NCI-H2081 (cell line): ENCODE measurements at regions not wholly inside any gene's neighbourhood (a gene's known extent, or its start where the extent isn't known, plus 50 kb on each side); places are given as distances from the start of the nearest gene placed in this dataset.
"Not testable (repeated sequence)": the region's sequence is repeated elsewhere in the genome, so short reads cannot be mapped to it uniquely, and the experiment has no call there.

Experiments used
- DNase-seq, 2 experiments: peaks; one replicate each; lab custom pipeline; 2025; lab: John Stamatoyannopoulos, UW

DNA sequence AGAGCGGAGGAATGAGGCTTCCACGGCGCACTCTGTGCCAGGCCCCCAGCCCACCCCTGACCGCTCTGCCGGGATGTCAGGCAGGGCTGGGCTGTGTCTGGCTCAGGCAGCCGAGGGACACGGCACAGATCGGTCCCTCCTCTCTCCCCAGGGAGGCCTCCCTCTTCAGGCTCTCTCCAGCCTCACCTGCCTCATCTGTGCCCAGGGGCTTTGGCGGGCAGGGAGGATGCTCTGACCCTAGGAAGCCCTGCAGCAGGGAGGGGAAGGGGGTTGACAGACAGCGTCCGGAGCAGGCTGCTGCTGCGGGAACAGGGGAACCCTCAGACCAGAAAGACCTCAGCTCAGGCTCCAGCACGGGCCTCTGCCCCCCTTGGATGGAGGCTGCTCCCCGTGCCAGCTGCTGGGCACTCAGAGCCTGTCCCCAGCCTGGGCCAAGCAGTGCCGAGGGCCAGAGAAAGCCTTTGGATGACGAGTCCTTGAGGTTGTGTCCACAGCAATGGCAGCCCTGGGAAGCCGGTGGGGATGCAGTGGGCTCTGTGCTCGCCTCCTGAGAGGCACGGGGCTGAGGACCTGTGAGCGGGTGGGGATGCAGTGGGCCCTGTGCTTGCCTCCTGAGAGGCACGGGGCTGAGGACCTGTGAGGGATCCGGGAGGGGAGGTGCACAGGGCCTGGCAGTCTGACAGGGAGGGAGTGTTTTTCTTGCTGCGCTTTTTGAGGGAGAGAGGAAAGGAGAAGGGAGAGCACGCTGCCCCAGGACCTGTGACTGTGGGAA is 66.9 kb downstream of the FOXL3 start:
- DNase-seq: no peak

DNA sequence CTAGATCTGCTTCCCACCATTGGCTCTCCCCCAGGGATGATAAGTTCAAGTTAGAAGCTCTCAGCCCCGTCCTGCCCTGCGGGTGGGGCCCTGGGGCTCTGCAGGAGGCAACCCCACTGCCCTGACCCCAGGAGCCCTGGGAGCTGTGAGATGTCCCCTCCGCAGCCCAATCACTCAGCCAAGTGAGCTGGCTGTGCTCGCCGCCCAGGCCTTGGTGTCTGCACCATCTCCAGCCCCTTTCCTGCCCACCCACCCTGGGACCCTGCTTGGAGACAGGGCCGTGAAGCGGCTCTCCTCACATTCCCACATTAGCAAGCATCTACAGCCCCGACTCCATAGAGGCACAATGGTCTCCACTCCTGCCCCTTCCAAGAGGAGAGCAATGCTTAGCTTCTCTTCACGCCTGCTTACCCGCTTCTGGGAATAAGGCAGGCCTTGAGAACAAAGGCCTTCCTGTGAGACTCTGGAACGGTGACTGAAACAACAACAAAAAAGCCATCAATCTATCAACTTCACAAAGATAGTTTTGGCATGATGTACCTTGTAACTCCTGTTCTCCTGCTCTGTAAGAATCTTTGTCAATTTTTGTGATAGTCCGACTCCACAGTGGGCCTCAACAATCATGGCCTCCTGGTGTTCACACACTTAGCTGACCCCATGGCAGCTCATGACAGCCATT is 67.7 kb downstream of the FOXL3 start:
- DNase-seq: no peak

DNA sequence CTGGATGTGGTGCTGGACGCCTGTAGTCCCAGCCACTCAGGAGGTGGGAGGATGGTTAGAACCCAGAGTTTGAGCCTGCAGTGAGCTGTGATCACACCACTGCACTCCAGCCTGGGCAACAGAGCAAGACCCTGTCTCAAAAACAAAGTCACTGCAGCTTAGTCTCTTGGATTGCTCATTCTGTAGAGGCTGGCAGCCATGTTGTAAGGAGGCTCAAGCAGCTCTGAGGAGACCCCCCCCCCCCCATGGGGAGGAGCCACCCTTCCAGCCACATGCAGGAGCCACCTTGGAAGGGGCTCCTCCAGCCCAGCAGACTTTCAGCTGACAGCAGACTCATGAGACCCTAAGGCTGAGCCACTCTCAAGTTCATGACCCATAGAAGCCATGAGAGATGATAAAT is 68.4 kb downstream of the FOXL3 start:
- DNase-seq: no peak

DNA sequence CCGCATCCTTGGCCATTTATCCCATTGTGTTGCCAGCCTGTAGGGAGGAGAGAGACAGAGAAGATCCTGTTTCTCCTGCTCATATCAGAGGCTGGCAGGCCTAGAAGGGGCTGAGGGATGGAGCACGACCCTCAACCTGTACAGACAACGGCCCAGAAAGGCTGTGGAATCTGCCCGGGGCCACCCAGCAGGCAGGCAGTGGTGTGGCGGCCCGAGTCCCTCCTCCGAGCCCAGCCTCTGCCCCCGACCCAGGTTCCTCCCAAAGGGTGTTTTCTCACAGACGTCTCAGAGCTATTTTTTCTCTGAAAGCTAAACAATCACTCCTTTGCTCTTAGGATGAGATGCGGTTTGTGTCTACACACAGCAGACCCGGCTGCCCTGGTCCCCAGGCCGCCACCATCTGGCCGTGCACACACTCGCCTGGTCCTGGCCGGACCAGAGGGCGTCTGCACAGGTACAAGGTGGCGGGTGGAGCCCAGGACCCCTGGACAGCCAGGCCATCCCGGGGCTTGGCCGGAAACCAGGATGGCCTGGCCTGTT is 69.3 kb downstream of the FOXL3 start:
- no peak for DNase-seq

DNA sequence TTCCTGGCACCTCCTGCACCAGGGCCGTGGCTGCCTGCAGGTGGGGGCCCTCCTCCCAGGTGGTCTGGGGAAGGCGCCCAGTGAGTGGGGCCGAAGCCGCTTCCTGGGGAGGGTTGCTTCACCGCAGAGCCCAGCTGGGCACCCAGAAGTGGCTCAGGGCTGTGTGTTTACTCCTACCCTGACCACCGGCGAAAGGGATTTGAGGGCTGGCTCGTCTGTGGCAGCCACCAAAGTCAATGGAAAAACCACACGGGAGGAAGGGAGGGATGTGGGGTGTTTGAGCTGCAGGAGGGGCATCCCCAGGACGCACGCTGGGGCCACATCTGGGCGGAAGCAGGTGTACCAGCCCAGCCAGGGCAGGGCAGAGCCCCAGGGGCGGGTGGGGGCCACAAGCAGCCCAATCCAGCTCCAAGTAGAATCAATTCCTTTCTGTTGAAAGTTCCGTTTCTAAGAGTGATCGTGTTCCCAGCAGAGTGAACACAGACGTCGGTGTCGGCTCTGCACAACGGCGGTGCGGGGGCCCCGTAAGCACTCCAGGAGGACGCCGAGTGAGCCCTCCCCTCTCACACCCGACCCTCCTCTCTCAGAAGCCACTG is 69.9 kb downstream of the FOXL3 start:
- no peak for DNase-seq

DNA sequence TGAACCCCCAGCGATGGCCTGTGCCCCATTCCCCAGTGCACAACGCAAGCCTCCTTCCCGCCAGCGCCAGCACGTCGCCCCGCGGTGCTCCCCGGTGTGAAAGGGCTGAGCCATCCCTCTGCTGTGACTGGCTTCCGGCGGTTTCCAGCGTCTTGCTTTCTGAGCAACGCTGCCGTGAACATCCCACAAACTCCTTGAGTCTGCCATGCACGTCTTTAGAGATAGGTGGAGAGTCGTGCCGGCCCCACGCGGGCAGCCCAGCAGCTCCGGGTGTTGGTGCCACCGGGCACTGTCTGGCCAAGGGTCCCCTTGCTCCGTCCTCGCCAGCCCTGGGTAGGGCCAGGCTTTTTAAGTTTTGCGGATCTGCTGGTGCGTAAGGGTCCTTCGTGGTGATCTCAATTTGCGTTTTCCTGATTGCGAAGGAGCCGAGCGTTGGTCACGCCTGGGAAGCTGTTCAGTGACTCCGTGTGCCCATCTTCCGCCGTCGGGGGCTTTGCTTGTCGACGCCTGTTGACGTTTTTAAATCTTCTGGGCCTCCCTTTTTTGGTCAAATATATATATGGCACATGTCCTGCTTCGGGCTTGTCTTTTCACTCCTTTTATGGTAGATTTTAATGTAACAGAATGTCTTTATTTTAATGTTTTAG is 70.6 kb downstream of the FOXL3 start:
- no peak for DNase-seq

DNA sequence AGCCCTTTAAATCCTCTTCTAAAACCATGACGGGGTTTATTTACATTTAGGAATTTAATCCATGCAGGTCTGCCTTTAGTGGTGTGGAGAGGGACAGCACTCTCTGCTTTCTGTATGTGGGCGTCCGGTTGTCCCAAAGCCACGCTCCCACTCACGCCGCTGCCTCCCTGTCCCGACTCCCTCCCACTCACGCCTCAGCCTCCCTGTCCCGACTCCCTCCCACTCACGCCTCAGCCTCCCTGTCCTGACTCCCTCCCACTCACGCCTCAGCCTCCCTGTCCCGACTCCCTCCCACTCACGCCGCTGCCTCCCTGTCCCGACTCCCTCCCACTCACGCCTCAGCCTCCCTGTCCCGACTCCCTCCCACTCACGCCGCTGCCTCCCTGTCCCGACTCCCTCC is 71.2 kb downstream of the FOXL3 start:
- not testable (repeated sequence) for DNase-seq

DNA sequence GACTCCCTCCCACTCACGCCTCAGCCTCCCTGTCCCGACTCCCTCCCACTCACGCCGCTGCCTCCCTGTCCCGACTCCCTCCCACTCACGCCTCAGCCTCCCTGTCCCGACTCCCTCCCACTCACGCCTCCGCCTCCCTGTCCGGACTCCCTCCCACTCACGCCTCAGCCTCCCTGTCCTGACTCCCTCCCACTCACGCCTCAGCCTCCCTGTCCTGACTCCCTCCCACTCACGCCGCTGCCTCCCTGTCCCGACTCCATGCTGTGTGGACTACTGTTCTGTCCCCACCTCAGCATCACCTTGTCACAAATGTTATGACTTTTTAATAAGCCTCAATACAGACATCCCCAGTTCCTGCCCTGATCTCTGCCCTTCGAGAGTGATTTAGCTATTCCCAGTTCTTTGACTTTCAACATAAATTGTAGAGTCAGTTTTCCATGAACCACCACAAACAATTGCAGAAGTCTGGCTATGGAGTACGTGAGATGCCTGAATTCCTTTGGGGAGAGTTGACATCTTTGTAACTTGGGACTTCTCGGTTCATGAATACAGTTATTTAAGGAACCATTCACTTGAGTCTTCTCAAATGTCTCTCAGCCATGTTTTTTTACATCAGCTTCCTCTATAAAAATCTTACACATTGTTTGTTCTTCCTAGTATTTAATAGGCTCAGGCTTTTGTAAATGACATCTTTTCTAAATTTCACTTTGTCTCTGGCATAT is 71.9 kb downstream of the FOXL3 start:
- DNase-seq: no peak

DNA sequence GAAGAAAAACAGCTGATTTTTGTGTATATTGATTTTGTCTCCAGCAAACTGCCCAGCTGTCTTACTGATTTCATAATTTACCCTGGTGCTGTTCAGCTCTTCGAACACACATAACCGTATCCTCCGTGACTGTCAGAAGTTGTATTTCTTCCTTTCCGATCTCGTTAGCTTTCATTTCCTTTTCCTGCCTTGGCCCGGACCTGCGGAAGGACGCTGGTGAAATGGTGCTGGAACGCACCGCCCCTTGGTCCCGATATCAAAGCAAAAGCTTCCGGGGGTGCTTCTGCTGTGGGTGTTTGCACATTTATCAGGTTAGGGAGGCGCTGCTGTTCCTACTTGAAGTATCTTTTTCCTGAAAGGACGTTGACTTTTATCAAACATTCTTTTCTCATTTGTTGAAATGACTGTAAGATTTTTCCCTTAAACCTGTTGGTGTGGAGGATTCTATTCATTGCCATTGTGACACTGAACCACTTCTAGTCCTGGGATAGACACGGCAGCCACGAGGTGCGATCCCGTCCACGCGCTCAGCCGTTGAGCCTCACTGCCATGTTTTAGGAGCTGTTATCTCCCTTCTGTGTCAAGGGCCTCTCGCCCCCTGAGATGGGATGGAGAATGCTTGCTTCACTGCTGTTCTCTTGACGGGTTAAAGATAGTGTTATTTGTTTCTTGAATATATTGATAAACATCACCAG is 72.6 kb downstream of the FOXL3 start:
- DNase-seq: no peak

DNA sequence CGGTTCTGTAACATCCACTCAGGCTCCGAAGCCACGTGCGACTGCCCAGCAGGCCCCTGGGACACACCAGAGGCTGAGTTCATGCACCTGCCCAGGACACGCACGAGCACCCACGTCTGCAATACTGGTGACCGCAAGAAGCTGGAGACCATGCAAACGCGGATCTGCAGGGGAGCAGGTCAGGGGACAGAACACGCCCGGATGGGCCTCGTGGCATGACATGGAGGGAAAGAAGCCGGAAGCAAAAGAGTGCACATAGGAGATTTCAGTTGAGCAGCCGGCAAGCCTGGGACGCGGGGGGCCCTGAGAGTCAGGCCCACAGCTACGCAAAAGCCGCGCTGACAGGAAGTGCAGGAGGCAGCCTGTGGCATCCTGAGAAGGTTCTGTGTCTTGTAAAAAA is 73.7 kb downstream of the FOXL3 start:
- DNase-seq: no peak

DNA sequence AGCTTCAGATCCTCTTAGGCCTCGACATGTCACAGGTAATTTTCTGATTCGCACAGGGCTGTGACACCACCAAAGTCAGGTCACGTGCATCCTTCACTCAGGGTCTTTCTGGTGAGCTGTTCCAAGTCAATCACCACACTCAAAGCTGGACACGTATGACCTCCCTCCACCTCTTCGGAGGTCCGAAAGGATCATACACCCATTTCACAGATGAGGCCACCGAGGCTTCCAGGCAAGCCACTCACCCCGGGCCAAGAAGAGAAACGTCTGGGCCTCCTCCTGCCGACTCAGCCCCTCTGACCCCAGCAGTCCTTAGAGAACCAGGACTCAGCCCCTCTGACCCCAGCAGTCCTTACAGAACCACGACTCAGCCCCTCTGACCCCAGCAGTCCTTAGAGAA is 74.6 kb downstream of the FOXL3 start:
- DNase-seq: no peak

DNA sequence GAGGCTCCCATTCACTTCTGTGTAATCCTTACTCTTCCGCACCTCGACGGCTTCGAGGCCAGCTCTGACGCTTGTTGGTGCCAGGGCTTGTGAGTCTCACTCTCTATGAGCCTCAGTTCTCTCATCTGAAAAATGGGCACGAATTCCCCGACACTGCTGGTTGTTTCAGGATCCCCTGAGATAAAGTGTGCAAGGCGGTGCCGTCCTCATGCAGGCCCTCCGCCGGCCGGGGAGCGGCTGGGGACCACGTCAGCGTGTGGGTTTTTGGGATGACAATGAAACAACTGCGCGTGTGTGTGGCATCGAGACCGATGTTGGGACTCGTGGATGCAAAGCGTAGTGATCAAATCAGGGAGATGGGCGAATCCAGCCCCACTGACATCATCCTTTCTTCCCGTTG is 75.6 kb downstream of the FOXL3 start:
- DNase-seq: no peak

DNA sequence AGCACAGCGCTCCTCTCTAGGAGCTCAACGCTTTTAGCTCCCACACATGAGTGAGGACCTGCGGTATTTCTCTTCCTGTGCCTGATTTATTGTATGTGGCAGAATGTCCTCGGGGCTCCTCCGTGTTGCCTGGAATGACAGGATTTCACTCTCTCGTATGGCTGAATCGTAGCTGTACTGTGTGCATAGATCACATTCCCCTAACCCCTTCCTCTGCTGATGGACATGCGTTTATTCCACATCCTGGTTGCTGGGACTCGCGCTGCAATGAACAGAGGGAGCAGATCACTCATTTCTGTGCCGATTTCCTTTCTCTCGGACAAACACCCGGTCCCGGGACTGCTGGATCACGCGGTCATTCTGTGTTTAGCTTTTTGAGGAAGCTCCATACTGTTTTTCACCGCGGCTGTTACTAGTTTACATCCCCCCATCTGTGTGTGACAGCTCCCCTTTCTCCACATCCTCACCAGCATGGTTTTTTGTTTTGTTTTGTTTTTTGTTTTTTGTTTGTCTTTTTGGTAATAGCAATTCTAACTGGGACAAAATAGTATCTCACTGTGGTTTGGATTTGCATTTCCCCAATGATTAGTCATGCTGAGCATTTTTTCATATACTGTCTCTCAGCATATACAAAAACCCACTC is 76.3 kb downstream of the FOXL3 start:
- no peak for DNase-seq

DNA sequence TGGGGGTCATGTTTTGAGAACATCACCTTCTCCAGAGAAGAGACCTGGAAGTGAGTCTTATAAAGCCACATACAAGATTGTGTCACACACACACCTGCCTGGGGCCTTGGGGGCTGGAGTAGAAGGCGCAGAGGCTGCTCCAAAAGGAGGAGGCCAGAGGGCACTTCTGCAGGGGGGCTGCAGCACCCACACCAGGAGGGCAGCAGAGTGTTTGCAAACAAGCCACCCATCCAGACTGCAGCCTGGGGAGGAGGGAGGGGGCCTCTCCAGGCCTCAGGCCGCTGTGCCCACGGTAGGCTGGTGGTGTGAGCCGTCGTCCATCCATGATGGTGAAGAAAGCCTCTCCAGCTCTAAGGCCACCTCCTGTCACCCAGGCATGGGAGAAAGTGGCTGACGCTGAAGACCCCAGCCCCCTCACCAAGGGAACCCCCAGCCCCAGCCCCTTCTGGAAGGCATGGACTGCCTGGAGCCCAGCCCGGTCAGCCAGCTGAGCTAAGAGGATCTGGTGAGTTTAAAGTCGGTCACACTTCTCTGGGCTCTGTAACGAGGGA is 77.5 kb downstream of the FOXL3 start:
- DNase-seq: no peak

DNA sequence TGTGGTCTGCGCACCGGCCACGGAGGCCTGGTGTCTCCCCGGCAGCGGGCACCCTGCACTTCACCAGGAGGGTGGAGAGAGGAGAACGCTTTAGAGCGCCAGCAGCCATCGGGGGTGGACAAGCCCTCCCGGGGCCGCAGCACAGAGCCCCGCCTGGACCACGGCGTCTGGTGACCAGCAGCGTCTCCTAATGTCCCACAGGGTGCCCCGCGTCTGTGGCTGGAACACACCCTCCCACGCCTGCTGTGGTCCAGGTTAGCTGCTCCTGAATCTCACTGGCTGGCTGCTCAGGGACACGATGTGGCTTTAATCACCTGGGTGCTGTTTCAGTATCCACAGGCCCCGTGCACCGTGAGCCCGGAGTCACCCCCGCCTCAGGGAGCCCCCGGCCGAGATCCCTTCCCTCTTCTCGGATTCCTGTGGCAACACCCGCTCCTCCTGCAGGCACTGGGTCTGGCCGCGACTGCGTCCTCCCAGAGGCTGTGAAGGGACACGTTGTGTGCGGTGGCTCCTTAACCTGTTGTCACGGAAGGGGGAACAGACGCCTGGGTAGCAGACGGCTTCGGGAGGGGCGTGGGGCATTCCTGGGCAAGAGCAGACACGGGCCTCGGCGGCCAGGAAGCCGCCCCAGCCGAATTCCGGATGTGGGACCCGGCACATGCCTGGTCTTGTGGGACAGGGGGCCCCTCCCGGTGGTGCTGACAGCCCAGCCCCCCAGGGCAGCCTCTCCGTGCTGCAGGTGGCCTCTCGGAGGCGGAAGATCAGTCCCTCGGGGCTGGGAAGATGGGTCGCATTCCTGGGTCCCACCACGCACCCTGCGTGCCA is 78.9 kb downstream of the FOXL3 start:
- no peak for DNase-seq

DNA sequence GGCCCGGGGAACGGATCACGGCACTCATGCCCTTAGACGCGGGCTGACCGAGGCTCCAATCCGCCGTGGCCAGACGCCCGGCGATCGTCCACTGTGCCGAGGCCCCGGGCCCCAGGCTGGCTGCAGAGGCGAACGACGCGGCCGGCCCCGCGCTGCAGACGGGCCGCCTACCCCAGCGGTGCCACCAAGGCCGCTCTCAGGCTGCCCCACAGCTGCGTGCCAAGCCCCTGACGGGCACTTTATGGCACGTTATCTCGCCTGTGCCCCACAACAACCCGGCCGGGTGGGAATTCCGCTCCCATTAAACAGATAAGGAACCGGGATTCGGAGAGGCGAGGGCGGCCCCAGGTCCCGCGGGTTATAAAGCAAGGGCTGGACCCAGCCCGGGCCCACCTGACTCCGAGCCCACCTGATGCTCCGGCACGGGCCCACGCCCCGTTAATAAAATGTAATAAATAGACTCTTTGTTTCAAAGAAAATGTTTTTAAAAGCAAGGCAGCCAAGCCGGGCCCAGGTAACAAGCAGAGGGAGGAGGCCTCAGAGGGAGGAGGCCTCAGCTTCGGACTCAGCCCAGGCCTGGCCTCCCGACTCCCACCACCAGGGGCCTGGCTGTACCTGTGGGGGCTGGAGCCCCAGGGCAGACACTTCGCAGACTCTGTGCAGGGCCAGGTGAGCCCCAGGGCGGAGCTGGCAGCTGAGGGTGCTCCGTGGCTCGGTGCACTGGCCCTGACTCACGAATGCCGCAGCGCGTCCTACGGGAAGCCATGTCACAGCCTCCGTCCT is 79.7 kb downstream of the FOXL3 start:
- no peak for DNase-seq

DNA sequence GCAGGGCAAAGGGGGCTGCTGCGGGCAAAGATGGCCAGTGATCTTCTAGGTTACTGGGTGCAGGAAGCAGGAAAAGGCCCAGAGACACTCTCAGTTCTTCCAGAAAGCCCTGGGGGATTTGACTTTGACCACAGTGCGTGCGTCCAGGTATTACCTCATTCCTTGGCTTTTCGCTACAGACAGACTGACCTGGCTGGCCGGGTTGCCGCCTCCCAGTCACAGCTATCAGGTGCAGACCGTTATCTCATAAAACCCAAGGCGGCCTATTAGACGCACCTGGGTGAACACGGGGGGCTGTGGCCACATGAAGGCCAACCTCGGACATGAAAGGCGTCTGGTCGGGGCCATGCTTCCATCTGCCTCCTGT is 80.3 kb downstream of the FOXL3 start:
- no peak for DNase-seq

DNA sequence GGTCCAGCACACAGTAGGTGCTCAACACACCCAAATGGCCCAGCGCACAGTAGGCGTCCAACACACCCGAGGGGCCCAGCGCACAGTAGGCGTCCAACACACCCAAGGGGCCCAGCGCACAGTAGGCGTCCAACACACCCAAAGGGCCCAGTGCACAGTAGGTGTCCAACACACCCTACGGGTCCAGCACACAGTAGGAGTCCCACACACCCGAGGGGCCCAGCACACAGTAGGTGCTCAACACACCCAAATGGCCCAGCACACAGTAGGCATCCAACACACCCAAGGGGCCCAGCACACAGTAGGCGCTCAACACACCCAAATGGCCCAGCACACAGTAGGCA is 80.8 kb downstream of the FOXL3 start:
- no peak for DNase-seq
